ENCODE measurements at regions not wholly inside any gene's neighbourhood (a gene's known extent, or its start where the extent isn't known, plus 50 kb on each side); places are given as distances from the start of the nearest gene placed in this dataset.

- DNase-seq: no peak
- Histone ChIP-seq H3K9me3 (no peaks in the 10 kb centered on the region), H3K4me1 (no peaks in the 10 kb centered on the region), H3K27ac (no peak overlapping the region), H3K4me3 (replicated peaks in 1 of 3) (no peak overlapping the region), H3K36me3 (no peaks in the 10 kb centered on the region), H3K27me3 (no peaks in the 10 kb centered on the region)
- TF ChIP-seq POLR2A (IDR thresholded peaks at IDR 0.05) (no peak), CTCF (IDR thresholded peaks at IDR 0.05) (no peak)
- intact Hi-C loops (cut with DNase I): no loop called here
- 93 to 94% methylated on average over 2 of the region's 2 CpGs for whole genome bisulfite sequencing, 2 donors
Observed at GRCh38 chr20:52433326-52434040, 241.9 kb upstream of the ZFP64 start.

GRCh38 chr20:52432740-52433139 is 241.2 kb upstream of the ZFP64 start:
- WGBS, 2 donors: 87 to 89% methylated on average over 2 of the region's 2 CpGs
- DNase-seq: no peak
- no peaks in the 10 kb centered on the region for H3K4me1 ChIP-seq
- no peak overlapping the region for H3K4me3 ChIP-seq (replicated peaks in 1 of 3)
- H3K9me3 ChIP-seq: no peaks in the 10 kb centered on the region
- no peaks in the 10 kb centered on the region for H3K27me3 ChIP-seq
- no peaks in the 10 kb centered on the region for H3K36me3 ChIP-seq
- intact Hi-C loops (cut with DNase I): no loop called here
- TF ChIP-seq CTCF (IDR thresholded peaks at IDR 0.05) (no peak), POLR2A (IDR thresholded peaks at IDR 0.05) (no peak)
- H3K27ac ChIP-seq: no peak overlapping the region

GRCh38 chr20:52429029-52429428 is 237.4 kb upstream of the ZFP64 start:
- 96 to 97% methylated on average over 1 of the region's 1 CpG for WGBS, 2 donors
- H3K36me3 ChIP-seq: no peaks in the 10 kb centered on the region
- no peak for TF ChIP-seq CTCF (IDR thresholded peaks at IDR 0.05)
- TF ChIP-seq POLR2A (IDR thresholded peaks at IDR 0.05): no peak

GRCh38 chr20:52427960-52428359 is 236.4 kb upstream of the ZFP64 start:
- 94 to 98% methylated on average over 2 of the region's 2 CpGs for WGBS, 2 donors
- TF ChIP-seq POLR2A (IDR thresholded peaks at IDR 0.05) (no peak), CTCF (IDR thresholded peaks at IDR 0.05) (no peak)
- Histone ChIP-seq H3K27me3 (no peaks in the 10 kb centered on the region), H3K4me3 (replicated peaks in 1 of 3) (no peak overlapping the region), H3K4me1 (no peaks in the 10 kb centered on the region), H3K36me3 (no peaks in the 10 kb centered on the region), H3K9me3 (no peaks in the 10 kb centered on the region), H3K27ac (no peak overlapping the region)
- intact Hi-C loops (cut with DNase I): no loop called here
- no peak for DNase-seq

More at GRCh38 chr20:52429029-52429428, 237.4 kb upstream of the ZFP64 start:
- no peaks in the 10 kb centered on the region for H3K27me3 ChIP-seq
- H3K4me3 ChIP-seq (replicated peaks in 1 of 3): no peak overlapping the region
- no peak for DNase-seq
- H3K9me3 ChIP-seq: no peaks in the 10 kb centered on the region
- no peak overlapping the region for H3K27ac ChIP-seq
- intact Hi-C loops (cut with DNase I): no loop called here
- no peaks in the 10 kb centered on the region for H3K4me1 ChIP-seq

GRCh38 chr20:52426856-52427255 is 235.3 kb upstream of the ZFP64 start:
- Histone ChIP-seq H3K9me3 (no peaks in the 10 kb centered on the region), H3K27me3 (no peaks in the 10 kb centered on the region), H3K27ac (no peak overlapping the region), H3K4me3 (replicated peaks in 1 of 3) (no peak overlapping the region), H3K4me1 (no peaks in the 10 kb centered on the region), H3K36me3 (no peaks in the 10 kb centered on the region)
- no peak for TF ChIP-seq CTCF (IDR thresholded peaks at IDR 0.05)
- no peak for TF ChIP-seq POLR2A (IDR thresholded peaks at IDR 0.05)
- 67 to 82% methylated on average over 2 of the region's 2 CpGs for WGBS, 2 donors
- DNase-seq: no peak
- intact Hi-C loops (cut with DNase I): no loop called here
